ENCODE measurements at regions not wholly inside any gene's neighbourhood (a gene's known extent, or its start where the extent isn't known, plus 50 kb on each side); places are given as distances from the start of the nearest gene placed in this dataset.

GRCh38 chr10:112000466-112000865 is 183.1 kb downstream of the GPAM start:
- DNase-seq = no peak

DNA sequence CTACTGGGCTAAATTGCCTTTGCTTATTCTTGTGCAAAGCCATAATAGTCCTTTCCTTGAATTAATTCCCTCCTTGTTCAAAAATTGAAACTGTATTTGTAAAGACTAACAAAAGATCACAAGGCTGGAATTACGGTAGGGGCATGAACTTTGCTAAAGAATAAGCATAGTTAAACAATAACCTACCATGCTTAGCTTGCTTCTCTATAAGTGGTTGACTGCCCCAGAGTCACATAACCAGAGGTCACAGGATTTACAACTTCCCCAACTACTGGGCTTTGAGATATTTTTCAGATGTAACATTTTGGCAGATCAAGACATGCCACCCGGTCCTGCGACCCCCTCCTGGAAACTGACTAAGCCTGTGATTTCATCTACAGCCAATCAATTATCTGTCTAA is 181.4 kb downstream of the GPAM start:
- no peak for DNase-seq

DNA sequence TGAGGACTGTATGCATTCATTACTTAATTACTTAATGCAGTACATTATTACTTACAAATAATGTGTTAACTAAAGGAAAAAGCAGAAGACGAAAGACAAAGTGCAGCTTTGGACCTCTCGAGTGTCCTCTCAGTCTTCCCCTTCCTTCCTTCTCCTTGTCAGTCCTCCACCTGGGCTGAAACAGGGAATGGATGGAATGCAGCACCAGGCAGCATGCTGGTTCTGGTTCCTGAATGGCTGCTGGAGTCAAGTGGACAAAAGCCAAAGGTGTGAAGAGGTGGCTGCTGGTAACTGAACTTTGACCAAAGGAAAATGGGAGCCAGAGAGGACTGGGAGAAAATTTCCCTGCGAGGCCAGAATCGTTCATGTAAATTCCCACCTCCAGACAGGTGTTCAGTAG is 179.5 kb downstream of the GPAM start:
- no peak for DNase-seq

- no peak for DNase-seq
Measured at GRCh38 chr10:112005044-112005443, 178.5 kb downstream of the GPAM start.

DNA sequence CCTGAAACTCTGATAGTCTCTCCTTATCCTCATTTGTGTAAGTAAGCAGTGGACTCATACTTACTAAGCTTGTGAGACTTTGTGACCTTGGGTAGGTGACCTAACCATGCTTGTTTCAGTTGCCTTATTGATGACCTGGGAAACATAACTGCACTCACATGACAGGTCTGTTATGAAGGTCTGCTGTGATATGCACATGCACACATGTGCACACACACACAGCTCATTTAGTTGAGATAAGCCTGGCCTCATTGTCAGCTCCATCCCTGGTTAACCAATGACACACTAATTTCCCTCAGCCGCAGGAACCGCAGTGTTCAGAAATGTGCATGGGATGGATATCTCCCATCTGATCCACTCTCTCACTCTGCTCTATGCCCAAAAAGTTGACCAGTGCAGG is 177.2 kb downstream of the GPAM start:
- DNase-seq = no peak

- no peak for DNase-seq
Measured at GRCh38 chr10:112006831-112007230, 176.7 kb downstream of the GPAM start.

- no peak for DNase-seq
Measured at GRCh38 chr10:112022196-112022595, 161.4 kb downstream of the GPAM start.

- no peak for DNase-seq
Measured at GRCh38 chr10:112024079-112024478, 159.5 kb downstream of the GPAM start.

GRCh38 chr10:112025228-112025627 is 158.3 kb downstream of the GPAM start:
- no peak for DNase-seq

DNA sequence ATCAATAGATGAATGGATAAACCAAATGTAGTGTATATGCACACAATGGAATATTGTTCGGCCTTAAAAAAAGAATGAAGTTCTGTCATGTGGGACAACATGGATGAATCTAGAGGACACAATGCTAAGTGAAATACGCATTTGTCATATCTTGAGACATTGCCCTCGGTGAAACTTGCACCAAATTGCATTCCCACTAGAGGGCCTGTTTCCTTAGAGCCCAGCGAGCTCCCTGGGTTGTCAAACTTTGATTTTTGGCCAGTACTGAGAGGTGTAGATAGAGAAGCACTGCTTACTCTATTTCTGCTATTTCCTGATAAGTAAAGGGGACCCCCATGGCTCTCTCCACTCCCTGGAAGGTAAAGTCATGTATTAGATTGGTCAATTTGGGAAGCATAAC is 157.1 kb downstream of the GPAM start:
- DNase-seq = no peak

GRCh38 chr10:112027731-112028280 is 155.8 kb downstream of the GPAM start:
- DNase-seq = no peak

DNA sequence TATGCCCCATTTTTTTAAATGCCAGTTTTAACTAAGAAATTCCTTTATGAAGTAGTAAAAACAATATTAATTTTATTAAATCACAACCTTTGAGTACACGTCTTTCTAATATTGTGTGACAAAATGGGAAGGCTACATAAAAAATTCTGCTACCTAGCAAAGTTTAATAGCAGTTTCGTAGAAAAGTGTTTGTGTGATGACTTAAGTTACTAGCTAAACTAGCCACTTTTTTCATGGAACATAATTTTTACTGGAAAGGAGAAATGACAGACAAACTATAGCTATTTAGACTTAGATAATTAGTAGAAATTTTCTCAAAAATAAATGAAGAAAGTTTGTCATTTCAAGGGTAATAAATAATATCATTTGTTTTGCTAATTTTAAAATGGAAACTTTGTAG is 153.1 kb downstream of the GPAM start:
- no peak for DNase-seq

- no peak for DNase-seq
Measured at GRCh38 chr10:112039823-112040222, 143.7 kb downstream of the GPAM start.

DNA sequence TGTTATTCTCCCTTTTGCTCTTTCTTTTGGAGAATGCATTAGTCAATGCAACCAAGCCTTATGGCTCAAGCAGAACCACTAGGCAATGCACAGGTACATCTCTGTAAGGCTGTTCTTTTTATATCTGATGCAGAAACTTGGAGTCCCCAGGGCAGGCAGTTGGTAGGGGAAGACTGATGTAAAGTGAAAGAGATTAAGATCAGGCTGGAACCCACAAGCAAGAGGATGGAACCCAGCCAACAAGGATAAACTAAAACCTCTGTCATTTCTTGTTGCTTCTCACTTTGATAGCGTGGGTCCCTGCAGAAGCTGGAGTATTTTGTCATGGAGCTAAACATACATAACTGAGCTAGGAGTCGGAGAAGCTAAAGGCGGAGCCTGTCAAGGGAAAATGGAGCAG is 142.9 kb downstream of the GPAM start:
- DNase-seq = no peak

DNA sequence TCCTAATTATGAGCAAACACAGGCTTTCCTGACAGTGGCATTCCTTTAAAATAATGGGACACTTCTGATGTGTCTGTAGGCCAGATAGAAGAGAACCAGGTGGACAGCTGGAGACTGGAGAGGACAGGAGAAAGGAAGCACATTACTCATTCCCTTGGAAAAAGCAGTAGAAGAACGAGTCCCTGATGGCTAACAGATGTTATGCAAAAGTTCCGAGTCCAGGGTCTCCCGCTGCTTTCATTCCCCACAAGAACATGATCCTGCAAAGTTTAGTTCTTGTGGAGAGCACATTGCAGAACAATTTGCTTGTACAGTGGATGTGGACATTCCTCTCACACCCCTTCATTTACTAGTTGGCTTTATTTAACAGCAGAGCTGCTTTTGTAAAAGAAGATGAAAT is 137.6 kb downstream of the GPAM start:
- DNase-seq = no peak

DNA sequence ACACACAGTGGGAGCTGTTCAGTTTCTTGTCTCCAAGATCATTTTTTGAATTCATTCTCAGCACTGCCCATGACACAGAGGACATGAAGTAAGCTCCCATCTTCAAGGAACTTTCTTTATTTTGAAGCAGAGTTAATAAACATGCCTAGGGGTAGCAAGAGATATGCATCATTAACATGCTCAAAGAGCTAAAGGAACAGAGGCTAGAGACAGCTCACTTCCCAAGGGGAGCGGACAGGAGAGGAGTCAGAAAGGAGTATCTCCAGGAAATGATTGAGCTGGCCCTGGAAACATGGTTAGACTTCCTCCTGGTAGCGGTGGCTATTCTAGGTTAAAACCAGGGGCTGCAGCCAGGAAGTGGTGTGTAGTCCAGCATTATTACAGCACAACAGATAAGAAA is 135.9 kb downstream of the GPAM start:
- DNase-seq = no peak

- no peak for DNase-seq
Measured at GRCh38 chr10:112052166-112052565, 131.4 kb downstream of the GPAM start.

DNA sequence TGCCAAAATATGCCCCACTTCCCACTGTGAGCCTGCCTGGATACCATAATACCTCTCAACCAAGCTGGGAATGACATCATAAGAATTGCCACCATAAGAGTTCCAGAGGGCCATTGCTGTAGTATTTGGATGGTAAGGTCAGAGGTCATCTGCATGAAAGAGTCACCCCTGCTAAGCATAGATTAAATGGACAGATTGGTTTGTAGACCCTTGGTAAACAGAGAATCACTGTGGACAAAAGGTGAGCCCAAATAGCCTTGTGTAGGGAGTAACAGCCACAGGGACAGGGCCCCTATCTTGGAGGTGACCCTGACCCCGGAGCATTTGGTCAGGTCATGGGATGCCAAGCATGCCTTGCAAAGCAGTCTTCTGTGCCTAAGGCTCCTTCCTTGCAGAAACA is 129.7 kb downstream of the GPAM start:
- no peak for DNase-seq

DNA sequence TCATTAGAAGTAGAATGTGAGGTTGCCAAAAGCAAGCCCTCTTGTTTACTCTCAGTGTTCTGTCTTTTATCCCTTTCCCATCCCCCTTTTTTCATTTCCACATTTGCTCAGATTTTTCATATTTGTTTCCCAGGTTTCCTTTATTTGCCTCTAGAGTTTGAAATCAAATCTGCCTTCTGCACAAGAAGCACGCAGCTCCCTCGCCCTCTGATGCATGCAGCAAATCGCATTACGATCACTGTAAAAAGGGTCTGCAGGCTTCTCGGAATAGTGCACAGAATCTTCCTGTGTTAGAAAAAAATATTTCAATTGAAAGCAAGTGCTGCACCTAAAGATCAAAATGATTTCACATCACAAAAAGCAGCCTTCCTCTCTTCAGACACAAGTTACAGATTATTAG is 129.0 kb downstream of the GPAM start:
- no peak for DNase-seq

DNA sequence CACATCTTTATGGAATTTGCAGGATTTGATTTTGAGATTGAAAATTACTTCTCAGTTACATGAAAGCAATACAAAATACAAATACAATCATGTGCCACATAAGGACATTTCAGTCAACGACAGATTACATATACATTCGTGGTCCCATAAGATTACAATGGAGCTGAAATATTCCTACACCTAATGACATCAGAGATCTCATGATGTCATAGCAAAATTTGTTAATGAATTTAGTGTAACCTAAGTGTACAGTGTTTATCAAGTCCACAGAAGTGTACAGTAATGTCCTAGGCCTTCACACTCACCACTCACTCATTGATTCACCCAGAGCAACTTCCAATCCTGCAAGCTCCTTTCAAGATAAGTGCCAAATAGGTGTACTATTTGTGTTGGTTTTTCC is 126.5 kb downstream of the GPAM start:
- DNase-seq = no peak

DNA sequence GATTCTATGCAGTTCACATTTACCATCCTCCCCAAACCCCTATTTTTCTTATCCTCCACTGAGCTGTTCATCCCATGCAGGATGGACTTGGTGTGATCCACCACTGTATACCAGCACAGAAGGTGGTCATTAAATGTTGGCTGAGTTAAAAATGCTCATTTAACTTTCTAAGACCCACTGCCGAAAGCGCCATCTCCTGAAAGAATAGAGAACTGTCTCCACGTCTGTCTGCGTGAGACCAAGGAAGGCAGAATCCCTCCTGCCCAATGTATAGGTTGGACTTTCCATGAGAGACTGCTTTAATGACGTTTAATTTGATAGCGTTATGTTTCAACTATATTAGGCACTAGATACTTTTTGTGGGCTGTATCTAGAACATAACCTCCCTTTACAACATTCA is 124.3 kb downstream of the GPAM start:
- DNase-seq = no peak

- DNase-seq = no peak
Measured at GRCh38 chr10:112071596-112072133, 111.9 kb downstream of the GPAM start.

DNA sequence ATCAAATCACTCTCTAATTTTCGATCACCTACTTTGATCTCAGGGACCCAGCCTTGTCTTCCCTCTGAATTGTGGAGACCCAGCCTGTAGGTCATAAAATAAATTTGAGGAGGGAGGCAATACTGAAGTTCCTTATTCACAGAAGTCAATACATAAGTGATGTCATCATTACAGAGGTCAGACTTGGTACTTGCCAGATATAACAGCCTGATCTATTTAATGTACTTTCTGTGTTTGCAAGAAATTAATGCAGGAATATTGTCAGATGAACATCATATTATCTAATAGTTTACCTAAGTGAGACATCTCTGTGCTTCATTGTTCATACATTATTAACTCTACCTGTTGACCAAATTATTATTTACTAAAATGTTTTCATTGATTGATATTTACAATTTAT is 105.6 kb downstream of the GPAM start:
- DNase-seq = no peak

- no peak for DNase-seq
Measured at GRCh38 chr10:112080231-112080630, 103.3 kb downstream of the GPAM start.

DNA sequence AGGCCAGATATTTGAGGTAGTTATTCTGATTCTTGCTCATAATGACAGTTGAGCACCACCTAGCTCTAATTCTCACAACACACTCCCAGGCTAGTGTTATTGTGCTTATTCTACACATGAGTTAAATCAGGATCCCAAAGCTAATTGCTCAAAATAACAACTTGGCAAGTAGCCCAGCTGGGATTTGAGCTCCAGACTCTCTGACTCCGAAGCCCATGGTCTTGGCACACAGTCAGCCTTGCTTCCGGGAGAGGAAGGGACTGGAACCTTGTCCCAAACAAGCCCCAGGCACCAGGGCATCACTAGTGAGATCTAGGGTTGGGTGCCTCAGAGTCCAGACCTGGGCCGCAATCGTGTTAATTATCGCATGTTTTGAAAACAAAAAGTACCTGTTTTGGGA is 101.4 kb downstream of the GPAM start:
- DNase-seq = no peak

GRCh38 chr10:112083472-112083871 is 100.1 kb downstream of the GPAM start:
- DNase-seq = no peak
